ENCODE measurements at regions not wholly inside any gene's neighbourhood (a gene's known extent, or its start where the extent isn't known, plus 50 kb on each side); places are given as distances from the start of the nearest gene placed in this dataset.

- TF ChIP-seq CTCF (IDR thresholded peaks at IDR 0.05; ENCODE audit: low read length), result no peak
- TF ChIP-seq EZH2 (IDR thresholded peaks at IDR 0.05; ENCODE audit: borderline replicate concordance, low read length), result no peak
These were observed 547.3 kb upstream of the C9orf72 start for GRCh38 chr9:28120626-28121025.
